ENCODE measurements at regions not wholly inside any gene's neighbourhood (a gene's known extent, or its start where the extent isn't known, plus 50 kb on each side); places are given as distances from the start of the nearest gene placed in this dataset.
"Not testable (repeated sequence)": the region's sequence is repeated elsewhere in the genome, so short reads cannot be mapped to it uniquely, and the experiment has no call there.

DNA sequence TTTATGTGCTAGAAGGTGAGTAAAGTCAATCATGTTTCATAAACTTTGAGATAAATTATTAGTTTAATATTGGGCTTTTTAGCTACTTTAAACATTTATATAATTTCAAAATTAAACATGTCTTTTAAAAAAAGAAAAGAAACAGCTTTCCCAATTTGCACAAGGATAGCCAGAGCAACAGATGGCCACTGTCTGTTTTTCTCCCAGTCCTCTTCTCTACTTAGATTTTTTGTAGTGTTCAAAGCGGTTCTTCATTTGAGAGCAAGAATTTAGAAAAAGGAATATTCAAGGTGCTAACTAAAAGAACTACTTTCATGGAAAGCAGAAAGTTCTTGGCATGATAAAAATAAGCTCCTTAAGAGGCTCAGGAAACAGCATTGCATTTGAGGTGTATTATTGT lies 128.3 kb upstream of the MIR17HG start:
- DNase-seq (ENCODE audit: low read depth), result no peak

DNA sequence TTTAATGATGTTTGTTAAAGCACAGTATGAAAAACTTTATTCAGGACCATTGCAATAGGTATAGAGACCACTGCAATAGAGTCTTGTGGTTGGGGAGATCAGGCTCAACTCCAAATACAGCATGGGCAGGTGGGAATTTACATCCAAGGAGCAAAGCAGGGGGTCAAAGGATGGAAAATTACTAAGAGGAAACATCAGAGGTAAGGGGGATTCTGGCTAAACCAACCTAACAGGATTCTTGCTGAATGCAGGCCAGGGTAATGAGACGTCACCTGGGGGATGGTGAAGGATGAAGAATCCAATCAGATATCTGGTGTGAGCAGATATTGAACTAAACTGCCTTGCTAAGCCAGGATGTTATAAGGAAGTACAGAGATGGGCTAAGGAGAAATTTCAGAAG lies 126.6 kb upstream of the MIR17HG start:
- no peak for DNase-seq (ENCODE audit: low read depth)

DNA sequence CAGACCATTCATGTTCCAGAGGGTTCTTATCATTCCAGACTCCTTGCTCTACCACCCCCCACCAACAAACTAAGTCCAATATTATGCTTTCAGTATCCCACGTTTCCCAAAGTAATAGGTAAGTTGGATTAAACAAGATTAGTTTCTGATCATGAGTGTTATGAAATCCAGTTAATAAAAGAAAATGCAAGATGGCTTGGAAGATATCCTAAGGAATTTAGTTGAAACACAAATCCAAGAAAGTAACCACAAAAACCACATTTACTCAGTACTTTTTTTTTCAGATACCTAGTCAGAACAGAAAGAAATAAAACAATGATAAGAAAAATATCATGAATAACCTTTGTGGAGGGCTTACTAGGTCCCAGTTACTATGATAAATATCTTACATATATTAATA lies 119.4 kb upstream of the MIR17HG start:
- no peak for DNase-seq (ENCODE audit: low read depth)

DNA sequence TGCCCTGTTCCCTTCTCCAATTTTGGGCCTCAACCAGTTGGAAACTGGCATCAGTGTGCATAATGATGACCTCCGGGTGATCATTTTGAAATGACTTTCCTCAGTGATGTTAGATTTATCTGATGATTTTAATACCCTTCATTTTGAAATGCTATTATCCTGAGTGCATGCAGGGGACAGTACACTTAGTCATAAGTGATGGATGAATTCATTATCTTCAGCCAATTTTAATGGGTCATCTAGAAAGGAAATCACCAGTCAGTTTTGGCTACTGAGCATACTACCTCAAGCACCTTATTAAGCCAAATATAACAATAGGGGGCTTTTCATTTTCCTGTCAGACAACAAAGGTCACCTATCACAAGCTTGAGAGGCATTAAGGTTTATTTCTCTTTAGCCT lies 118.5 kb upstream of the MIR17HG start:
- DNase-seq (ENCODE audit: low read depth), result no peak

DNA sequence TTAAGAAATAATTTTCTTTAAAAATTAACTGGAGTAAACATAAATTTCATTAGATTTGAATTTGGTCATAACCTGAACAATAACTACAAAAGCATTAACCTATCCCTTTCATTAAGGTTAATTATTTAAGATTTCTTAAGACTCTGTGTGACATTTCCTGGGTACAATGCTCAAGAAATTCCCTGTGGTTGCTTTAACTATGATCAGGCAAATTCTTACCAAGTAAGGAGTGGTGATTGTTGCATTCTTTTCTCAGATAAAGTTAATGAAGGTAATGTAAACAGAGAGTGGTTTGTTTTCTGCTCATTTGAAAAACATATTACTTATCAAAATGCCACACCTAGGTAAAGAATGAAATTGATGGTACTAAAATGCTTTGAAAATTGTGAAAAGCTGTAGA lies 114.8 kb upstream of the MIR17HG start:
- no peak for DNase-seq (ENCODE audit: low read depth)

DNA sequence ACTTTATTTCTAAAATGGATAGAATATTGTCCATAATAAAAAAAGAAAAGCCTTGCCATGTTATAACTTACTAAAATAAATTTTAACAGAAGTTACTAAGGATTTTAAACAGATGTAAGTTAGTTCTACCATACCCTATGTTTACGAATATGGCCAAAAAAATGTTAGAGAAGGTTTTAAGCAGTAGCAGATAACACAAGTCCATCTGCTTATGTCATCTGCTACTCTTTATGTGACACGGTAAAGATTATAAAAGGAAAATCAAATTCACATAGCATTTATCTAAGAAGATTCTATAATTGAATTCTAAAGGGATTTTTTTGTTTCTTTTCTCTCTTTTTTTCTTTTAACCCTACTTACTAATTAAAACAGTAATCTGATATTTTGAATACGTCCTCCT lies 114.2 kb upstream of the MIR17HG start:
- no peak for DNase-seq (ENCODE audit: low read depth)

DNA sequence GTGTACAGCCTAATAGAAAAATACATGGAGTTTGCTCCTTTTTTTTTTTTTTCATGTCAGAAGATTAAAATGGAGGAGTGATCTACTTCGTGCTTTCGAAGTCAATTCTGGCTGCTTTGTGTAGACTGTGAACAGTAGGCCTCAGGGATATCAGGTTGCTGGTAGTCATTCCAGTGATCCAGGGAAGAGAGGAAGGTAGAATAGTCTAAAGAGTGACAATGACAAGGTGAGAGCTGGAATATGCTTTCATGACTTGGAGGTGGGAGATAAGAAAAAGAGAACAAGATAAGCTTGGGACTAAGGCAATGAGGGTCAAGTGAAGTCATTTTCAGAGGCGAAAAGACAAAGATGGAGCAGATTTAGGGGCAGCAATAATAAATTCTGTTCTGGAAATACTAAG lies 111.3 kb upstream of the MIR17HG start:
- DNase-seq (ENCODE audit: low read depth), result no peak

DNA sequence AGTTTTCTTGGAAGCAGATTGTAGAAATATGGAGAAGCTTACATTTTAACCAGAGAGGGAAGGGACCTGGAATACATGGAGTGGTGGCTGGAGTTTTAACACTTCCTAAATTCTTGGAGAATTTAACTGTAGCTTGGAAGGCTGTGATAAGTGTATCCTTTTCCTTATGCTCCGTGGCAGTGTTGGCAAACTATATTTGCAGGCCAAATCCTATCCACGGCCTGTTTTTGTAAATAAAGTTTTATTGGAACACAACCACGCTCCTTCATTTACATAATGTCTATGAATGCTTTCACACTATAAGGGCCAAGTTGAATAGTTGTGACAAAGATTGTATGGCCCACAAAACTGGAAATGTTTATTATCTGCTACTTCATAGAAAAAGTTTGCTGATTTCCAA lies 110.6 kb upstream of the MIR17HG start:
- DNase-seq (ENCODE audit: low read depth), result no peak

DNA sequence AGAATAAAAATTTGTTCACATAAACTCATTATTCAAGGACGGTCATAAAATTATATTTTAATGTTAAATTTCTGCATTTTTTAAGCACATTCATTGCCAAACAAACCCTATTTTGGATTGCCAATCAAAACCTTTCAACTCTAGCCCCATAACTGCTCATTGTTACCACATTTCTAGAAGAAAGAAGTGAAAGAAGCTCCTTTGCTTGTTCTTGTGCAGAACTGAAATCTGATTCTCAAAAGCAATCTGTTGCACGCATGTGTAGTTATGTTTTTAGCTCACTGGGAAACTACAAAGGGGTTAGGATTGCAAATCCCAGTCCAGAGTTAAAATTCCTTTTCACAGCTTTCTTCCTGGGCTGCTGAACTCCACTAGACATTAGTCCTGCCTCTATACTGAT lies 109.5 kb upstream of the MIR17HG start:
- DNase-seq (ENCODE audit: low read depth), result no peak

DNA sequence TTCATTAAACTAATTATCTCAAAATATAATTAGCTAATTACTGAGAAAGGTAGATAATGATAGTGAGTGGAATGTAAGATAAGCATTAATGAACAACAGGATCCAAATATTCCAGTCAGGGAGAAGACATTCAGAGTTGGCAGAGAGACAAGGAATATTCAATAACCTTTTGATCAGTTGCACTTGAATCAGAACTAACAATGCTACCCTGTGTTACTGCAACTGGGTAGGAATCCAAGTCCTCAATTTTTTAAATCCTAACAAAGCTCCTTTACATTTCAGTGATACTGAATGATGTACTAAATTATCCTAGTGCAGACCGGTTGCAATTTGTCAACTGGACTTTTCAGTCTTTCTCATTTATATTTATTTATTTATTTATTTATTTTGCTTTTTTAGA lies 107.1 kb upstream of the MIR17HG start:
- no peak for DNase-seq (ENCODE audit: low read depth)

DNA sequence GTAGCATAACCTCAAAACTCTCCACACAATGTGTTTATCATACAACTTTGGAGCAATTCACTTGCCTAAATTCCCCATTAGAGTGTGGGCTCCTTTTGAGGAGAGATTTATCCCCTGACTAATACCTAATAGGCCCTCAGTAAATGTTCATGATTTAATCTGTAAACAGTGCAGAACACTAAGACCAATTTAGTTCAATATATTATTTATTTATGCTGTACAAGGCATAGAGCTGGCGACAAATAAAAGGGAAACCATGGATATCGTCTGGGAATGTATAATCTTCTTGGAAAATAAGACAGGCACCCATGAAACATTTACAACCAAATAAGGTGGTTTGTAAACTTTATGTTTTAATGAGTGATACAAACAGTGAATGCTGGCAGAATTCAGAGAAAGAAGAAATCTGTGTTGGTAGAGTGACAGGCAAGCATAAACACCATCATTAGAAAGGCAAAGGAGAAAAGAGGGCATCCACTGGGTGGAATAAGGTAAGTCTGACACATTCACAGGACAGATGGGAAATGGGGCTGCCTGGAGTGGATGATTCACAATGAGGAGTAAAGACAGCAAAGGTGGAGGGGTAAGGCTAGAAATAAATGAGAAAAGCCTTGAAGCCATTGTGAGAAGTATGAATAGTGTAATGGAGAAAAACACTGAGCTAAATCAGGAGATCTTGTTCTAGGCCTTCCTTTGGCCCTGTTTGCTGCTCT lies 106.1 kb upstream of the MIR17HG start:
- no peak for DNase-seq (ENCODE audit: low read depth)

DNA sequence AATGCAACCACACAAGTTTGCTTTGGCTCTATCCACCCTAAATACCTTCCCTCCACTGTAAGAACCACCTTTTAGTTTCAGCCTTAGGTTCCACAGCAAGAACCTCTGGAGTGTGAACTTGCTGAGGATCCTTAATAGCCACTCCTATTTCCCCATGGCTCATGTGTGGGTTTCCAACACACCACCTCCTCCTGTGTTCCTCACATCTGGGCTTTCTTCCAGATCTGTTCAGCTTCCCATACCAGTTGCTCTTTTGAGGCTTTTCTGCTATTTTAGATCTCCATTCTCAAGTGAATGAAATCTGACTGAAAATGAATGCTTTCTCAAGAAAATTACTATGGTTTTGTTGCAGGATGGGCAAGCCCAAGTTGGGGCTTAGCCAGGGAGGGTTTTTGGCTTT lies 104.8 kb upstream of the MIR17HG start:
- DNase-seq (ENCODE audit: low read depth), result no peak

DNA sequence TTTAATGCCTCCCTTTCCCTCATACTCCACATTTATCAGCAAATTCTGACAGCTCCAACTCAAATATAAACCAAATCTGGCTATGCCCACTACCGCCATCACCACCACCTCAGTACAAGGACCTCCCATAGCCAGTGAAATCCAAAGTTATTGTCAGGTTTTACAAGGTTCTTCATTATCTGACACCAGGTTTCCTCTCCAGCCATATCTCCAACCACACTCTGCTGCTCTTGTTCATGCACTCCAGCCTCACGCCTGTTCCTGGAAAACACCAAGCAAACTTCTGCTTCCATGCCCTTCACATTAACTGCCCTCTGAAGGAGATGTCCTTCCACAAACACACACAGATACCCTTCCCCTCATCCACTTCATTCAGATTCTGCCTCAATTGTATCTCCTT lies 102.2 kb upstream of the MIR17HG start:
- no peak for DNase-seq (ENCODE audit: low read depth)

DNA sequence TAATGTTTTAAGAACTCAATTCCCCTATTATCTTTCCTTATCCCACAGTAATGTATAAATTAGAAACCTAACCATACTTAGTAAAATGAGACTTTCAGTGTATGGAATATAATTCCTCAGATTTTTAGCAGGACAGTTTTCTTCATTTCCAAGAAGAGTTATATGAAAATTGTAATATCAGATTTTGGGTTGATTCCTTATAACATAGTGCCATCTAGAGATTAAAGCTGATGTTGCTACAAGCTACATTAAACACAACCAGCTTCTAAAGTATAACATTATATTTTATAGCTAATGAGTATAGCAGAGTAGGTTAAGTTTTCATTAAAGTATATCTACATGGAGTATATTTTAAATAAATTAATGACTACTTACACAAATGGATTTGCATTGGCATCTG lies 99.7 kb upstream of the MIR17HG start:
- DNase-seq (ENCODE audit: low read depth), result no peak

DNA sequence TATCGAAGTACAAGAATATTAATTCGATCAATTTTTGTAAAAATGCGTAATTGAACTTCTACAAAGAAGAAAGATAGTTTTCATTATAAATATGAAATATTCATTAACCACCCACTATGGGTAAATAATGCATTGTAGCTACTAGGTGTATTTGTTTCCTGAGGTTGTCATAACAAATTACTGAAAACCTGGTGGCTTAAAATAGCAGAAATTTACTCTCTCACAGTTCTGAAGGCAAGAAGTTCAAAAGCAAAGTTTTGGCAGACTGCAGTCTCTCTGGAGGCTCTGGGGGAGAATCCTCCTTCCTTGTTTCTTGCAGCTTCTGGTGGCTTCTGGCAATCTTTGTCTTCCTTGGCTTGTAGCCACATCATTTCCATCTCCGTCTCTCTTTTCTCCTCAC lies 99.2 kb upstream of the MIR17HG start:
- DNase-seq (ENCODE audit: low read depth), result no peak

DNA sequence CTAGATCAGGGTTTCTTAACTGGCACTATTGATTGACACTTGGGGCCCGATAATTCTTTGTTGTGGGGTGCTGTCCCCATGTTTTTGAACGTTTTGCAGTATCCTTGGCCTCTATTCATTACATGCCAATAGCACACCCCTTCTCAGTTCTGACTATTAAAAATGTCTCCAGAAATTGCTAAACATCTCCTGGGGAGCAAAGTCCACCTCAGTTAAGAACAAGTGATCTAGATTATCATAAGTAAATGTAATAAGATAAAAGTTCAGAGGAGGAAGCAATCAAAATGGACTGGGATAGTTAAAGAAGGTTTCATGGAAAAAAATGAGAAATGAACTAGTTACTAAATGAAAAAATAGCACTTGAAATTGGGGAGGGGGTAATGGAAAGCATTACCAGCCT lies 98.1 kb upstream of the MIR17HG start:
- no peak for DNase-seq (ENCODE audit: low read depth)

DNA sequence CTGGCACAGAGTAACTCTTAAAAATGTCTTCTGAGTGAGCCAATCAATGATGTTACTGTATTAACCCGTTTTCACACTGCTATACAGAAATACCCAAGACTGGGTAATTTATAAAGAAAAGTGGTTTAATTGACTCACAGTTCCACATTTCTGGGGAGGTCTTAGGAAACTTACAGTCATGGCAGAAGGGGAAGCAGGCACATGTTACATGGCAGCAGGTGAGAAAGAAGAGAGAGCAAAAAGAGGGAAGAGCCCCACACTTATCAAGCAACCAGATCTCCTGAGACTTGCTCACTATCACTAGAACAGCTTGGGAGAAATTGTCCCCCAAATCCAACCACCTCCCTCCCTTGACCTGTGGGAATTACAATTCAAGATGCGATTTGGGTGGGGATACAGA lies 97.6 kb upstream of the MIR17HG start:
- DNase-seq (ENCODE audit: low read depth), result no peak

DNA sequence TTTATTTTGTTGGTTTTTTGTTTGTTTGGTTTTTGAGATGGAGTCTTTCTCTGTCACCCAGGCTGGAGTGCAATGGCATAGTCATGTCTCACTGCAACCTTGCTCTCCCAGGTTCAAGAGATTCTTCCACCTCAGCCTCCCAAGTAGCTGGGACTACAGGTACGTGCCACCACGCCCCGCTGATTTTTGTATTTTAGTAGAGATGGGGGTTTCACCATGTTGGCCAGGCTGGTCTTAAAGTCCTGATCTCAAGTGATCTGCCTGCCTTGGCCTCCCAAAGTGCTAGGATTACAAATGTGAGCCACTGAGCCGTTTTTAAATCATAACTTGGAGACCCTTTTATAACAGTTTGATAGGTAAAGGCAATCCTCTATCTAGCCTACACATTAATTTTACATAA lies 95.9 kb upstream of the MIR17HG start:
- DNase-seq (ENCODE audit: low read depth), result not testable (repeated sequence)

DNA sequence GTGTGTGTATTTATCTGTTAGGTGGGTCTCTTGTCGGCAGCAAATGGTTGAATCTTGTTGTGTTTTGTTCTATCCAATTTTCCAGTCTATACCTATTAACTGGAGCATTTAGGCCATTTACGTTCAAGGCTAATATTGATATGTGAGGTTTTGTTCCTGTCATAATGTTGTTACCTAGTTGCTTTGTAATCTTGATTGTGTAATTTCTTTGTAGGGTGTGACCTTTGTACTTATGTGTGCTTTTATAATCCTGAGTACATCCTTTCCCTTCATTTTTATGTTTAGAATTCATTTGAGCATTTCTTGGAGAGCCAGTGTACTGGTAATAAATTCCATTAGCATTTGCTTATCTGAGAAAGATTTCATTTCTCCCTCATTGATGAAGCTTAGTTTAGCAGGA lies 83.0 kb upstream of the MIR17HG start:
- DNase-seq (ENCODE audit: low read depth), result no peak

DNA sequence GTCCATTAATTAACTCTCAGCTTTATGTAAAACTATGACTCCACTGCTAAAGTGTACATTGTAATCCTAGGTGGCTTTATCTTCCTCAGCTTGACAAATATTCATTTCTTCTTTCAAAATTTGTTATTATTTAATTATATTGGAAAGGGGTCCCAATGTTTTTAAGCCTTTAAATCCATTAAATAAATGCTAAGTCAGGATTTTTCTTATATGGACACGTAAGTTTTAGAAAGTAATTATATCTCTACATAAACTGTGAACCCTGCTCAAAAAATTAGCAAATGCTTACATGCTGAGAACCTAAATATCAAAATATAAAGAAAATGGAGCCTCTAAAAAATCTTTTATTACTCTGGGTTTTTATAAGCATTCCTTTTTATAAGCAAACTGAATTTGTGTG lies 78.2 kb upstream of the MIR17HG start:
- DNase-seq (ENCODE audit: low read depth), result no peak

DNA sequence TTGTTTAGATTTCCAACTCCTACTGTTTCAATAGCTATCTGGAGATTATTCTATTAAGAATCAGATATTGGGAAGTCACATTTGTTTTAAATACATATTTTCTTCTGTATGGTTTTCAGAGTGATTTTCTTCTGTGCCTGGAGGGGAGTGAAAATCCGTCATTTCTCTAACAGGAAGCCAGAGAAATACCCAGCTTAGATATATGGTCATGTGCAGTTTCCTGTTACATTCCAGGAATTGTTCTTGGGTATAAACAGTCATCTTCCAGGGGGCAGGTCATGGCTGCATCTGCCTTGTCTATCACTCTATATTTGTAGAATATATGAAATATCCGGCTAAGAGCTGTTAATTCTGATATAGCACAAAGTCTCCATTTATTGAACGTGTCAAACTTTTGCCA lies 77.5 kb upstream of the MIR17HG start:
- DNase-seq (ENCODE audit: low read depth), result no peak

DNA sequence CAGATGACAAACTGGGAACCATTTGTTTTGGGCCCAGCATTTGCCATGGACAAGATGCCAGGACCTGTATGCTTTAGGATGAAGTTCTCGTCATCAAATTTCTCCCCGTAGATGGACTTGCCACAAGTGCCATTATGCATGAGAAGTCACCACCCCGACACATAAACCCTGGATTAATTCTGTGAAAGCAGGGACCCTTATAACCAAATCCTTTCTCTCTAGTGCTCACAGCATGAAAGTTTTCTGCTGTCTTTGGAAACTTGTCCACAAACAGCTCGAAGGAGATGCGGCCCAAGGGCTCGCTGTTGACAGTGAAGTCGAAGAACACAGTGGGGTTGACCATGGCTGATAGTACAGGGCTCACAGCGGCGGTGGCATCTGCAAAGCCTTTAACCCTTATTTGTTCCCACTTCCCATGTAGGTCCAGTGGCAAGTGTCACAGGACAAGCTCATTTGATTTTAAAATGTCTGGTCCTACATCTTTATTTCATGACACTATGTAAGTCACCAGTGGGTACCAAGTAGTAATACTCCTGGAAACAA lies 75.2 kb upstream of the MIR17HG start:
- no peak for DNase-seq (ENCODE audit: low read depth)

DNA sequence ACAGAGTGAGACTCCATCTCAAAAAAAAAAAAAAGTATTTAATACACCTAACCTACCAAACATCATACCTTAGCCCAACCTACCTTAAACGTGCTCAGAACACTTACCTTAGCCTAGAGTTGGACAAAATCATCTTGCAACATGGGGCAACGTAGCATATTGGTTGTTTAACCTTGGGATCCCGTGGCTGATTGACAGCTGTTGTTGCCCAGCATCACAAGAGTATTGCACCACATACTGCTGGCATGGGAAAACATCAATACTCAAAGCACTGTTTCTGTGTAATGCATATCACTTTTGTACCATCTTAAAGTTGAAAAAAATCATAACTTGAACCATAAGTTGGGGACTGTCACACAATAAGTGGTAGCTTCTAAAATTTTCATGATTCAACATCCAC lies 73.8 kb upstream of the MIR17HG start:
- no peak for DNase-seq (ENCODE audit: low read depth)

DNA sequence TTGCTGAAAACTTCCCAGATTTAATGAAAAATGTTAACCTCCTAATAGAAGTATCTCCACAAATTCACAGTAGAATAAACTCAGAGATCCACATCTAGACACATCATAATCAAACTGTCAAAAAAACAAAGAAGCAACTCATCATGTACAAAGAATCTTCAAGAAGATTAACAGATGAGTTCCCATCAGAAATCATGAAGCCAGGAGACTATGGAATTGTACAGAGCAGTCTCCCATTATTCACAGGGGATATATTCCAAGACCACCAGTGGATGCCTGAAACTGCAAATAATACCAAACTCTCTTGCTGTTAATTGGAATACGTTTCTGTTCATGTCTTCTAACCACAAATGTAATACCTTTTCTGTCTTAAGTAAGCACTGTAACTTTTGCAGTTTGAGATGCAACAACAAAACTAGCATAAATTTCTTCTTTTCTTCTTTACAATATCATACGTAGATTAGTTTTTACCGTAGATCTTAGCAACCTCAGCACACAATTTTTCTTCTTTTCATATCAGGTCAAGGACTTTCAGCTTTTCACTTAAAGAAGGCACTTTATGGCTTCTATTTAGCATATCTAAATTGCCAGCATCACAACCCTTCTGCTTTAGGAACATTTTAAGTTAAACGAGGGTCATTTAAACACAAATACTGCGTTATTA lies 70.3 kb upstream of the MIR17HG start:
- DNase-seq (ENCODE audit: low read depth), result no peak

Measured in stimulated activated CD4-positive, alpha-beta T cell treated with anti-CD3 and anti-CD28 coated beads, Interleukin-2, amount 100 ng/mL, for 4 hours (primary cell).